ENCODE measurements at regions not wholly inside any gene's neighbourhood (a gene's known extent, or its start where the extent isn't known, plus 50 kb on each side); places are given as distances from the start of the nearest gene placed in this dataset.

DNA sequence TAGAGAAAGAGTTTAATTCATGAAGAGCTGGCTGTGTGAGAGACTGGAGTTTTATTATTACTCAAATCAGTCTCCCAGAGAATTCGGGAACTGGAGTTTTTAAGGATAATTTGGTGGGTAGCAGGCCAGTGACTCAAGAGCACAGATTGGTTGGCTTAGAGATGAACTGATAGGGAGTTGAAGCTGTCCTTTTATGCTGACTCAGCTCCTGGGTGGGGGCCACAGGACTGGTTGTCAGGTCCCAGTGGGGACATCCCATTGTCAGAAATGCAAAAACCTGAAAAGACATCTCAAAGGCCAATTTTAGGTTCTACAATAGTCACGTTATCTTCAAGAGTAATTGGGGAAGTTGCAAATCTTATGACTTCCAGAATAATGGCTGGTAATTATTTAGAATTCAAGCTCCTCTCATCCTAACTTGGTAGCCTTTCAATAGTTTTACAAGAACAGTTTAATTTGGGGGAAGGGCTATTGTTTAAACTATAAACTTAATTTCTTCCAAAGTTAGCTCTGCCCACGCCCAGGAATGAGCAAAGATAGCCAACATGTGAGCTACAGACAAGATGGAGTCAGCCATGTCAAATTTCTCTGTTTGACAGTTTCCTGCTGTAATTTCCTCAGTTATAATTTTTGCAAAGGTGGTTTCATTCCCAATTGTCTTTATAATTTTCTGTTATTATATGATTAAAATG is 149.4 kb upstream of the SLC39A10 start:
- DNase-seq (ENCODE audit: low read depth): no peak
- no peak overlapping the region for H3K4me3 ChIP-seq (ENCODE audit: low read length)
- TF ChIP-seq, protein P1, sequence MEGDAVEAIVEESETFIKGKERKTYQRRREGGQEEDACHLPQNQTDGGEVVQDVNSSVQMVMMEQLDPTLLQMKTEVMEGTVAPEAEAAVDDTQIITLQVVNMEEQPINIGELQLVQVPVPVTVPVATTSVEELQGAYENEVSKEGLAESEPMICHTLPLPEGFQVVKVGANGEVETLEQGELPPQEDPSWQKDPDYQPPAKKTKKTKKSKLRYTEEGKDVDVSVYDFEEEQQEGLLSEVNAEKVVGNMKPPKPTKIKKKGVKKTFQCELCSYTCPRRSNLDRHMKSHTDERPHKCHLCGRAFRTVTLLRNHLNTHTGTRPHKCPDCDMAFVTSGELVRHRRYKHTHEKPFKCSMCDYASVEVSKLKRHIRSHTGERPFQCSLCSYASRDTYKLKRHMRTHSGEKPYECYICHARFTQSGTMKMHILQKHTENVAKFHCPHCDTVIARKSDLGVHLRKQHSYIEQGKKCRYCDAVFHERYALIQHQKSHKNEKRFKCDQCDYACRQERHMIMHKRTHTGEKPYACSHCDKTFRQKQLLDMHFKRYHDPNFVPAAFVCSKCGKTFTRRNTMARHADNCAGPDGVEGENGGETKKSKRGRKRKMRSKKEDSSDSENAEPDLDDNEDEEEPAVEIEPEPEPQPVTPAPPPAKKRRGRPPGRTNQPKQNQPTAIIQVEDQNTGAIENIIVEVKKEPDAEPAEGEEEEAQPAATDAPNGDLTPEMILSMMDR (conservative IDR thresholded peaks at IDR 0.05; ENCODE audit: low read length): no peak

DNA sequence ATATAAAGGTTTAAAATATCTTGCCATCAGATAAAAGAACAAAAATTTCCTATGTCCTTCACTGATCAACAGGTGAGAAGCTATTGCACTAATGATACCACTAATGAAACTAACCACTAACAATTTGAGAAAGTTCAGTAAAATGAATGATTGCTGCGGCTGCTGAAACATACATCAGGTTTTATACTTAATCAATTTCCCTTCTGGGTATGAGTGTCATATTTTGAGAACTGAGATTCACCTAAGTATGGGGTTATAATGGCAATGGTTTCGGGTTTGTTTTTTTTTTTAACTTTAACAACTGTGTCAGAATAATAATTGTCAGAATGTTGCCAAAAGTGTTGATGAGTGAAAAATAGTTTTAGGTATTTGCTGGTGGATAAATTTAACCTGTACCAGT is 151.3 kb upstream of the SLC39A10 start:
- no peak overlapping the region for H3K4me3 ChIP-seq (ENCODE audit: low read length)
- no peak for DNase-seq (ENCODE audit: low read depth)
- TF ChIP-seq, protein P1 (conservative IDR thresholded peaks at IDR 0.05; ENCODE audit: low read length): no peak

DNA sequence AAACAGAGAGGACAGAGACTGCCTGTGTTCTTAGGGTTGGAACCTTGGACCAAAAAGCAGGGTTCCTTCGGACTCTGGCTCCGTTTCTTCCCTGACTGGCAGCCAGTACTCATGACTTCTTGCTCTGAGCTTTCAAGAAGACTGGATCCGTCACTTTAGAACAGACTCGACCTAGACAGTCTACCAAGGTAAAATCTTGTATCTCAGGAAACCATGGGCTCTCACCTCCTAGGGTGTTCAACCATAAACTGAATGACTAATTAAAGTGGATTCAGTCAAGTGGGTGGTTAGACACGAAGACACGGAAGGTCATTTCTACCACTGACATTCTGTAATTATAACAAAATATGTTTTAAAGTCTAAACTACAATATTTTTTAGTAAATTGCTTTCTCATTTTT is 153.8 kb upstream of the SLC39A10 start:
- TF ChIP-seq, protein P1 (conservative IDR thresholded peaks at IDR 0.05; ENCODE audit: low read length): no peak
- no peak overlapping the region for H3K4me3 ChIP-seq (ENCODE audit: low read length)
- DNase-seq (ENCODE audit: low read depth): no peak

DNA sequence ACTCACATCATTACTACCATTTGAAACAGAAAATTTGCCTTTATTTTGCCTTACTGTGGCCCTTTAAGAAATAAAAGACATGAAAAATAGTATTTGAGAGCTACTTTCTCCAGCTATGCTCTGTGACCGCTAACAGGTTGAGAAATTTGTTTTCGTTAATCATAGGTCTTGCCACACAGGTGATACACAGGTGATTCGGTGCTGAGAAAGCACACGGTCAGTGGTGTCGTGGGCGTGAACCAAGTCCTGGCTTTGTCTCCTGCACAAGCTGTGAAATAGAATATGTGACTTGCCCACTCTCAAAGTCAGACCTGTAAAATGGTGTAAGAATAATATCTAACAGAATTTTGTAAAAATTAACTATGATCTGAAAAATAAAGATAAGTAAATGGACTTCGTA is 155.3 kb upstream of the SLC39A10 start:
- no peak for DNase-seq (ENCODE audit: low read depth)
- TF ChIP-seq, protein P1 (conservative IDR thresholded peaks at IDR 0.05; ENCODE audit: low read length): no peak
- no peak overlapping the region for H3K4me3 ChIP-seq (ENCODE audit: low read length)

DNA sequence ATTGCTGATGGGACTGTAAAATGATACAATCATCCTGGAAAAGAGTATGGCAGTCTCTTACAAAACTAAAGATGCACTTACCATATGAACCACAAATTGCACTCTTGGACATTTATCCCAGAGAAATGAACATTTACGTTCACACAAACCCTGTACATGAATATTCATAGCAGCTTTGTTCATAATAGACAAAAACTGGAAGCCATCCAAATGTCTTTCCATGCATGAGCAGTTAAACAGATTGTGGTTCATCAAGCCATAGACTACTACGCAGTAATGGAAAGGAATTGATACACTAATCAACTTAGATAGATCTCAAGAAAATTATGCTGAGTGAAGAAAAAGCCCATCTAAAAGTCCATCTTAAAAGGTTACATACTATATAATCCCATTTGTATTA is 156.1 kb upstream of the SLC39A10 start:
- H3K4me3 ChIP-seq (ENCODE audit: low read length): no peak overlapping the region
- no peak for DNase-seq (ENCODE audit: low read depth)
- TF ChIP-seq, protein P1 (conservative IDR thresholded peaks at IDR 0.05; ENCODE audit: low read length): no peak

DNA sequence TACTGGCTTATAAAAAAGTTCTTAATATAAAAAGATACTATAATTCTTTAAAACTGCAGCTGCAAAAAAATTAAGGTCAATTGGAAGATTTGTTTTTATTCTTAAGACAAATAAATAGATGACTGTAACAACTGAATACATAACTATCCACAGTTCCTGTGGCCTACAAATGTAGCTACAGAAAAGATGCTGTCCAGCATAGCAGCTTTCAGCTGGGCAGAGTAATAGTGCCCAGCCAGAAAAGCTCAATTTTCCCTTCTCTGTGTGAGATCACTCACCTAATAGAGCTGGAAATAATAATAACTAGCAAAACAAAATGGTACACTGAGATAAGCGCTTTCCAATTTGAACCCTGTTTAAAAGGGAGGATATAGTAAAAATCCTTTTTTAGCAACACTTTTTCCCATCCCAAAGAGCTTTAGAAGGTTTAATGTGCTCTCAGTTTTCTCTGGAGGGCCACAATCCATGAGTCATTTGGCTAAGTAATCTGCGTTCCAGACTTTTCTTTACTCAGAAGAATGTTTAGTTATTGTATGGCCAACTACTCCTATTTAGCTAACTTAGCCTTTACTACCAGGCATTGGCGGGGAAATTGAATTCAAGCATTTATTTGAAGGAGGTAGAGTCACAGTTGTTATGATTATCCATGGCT is 158.1 kb upstream of the SLC39A10 start:
- no peak overlapping the region for H3K4me3 ChIP-seq (ENCODE audit: low read length)
- TF ChIP-seq, protein P1 (conservative IDR thresholded peaks at IDR 0.05; ENCODE audit: low read length): no peak
- DNase-seq (ENCODE audit: low read depth): no peak

DNA sequence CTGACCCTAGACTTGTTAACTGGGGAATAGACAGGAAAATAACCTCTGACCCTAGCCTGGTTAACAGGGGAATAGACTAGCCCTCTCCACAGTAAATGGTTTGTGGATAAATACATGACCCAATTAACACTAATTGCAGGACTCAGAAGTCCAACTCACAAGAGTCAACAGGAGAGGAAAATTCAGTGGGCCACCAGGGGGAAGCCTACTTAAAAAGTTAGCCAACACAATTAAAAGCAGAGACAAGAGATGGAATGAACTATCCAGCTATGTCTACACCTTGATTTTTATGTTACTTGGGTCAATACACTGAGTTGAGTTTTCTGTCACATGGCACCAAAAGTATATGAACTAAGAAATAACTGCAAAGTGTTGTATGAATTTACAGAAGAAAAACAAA is 158.8 kb upstream of the SLC39A10 start:
- peak; percentile 39 for DNase-seq (ENCODE audit: low read depth)
- TF ChIP-seq, protein P1 (conservative IDR thresholded peaks at IDR 0.05; ENCODE audit: low read length): peak; percentile 40
- no peak overlapping the region for H3K4me3 ChIP-seq (ENCODE audit: low read length)
